GM13977 (cell line): ENCODE measurements at regions not wholly inside any gene's neighbourhood (a gene's known extent, or its start where the extent isn't known, plus 50 kb on each side); places are given as distances from the start of the nearest gene placed in this dataset.
A peak's percentile ranks its signal among the peaks of the same experiment; 100 is the strongest.
"Not testable (repeated sequence)": the region's sequence is repeated elsewhere in the genome, so short reads cannot be mapped to it uniquely, and the experiment has no call there.

Source experiments
- DNase-seq: peaks from one replicate; pipeline ENCODE4 v3.0.0; 2012; ENCODE audit warnings: low spot score
- in situ Hi-C: fragments of 300-500 bp; cut with MboI; formaldehyde crosslinking; loops from one replicate; pipeline ENCODE4 v1.12.0; 2022; ENCODE audit warnings: low sequenced_read_pairs, low pct_unique_long_range_greater_than_20kb, mixed read lengths, inconsistent platforms; ENCODE audit not compliant: unreplicated experiment
- TF ChIP-seq, protein P1 (sequence below): IDR thresholded peaks from 2 replicates; pipeline ENCODE4 v1.5.1; 2012; ENCODE audit warnings: mild to moderate bottlenecking, control low read depth; ENCODE audit not compliant: insufficient read depth; ENCODE audit errors: extremely low read depth, missing control alignments

DNA sequence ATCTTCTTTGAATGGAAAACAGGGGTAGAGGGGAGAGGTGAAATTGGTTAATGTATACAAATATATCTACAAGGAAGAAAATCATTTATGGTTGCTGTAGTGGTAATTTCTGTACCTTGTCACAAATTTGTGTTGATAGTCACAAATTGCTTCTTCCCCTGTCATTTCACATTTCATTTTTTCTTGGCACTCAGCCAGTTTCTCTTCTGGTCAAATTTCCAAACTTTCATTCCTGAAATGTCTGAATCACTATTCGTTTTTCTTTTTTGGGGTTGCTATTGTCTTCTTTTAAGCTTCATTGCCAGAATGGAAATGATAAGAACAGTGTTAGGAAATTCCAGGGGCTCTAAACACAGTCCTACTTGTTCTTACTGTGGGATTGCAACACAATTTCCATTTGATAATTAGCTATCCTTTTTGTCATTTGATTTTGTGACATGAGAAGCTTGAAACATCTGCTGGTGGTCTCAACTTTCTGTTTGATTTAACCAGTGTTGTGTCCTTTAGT lies 136.0 kb upstream of the GCFC2 start:
- TF ChIP-seq, protein P1, sequence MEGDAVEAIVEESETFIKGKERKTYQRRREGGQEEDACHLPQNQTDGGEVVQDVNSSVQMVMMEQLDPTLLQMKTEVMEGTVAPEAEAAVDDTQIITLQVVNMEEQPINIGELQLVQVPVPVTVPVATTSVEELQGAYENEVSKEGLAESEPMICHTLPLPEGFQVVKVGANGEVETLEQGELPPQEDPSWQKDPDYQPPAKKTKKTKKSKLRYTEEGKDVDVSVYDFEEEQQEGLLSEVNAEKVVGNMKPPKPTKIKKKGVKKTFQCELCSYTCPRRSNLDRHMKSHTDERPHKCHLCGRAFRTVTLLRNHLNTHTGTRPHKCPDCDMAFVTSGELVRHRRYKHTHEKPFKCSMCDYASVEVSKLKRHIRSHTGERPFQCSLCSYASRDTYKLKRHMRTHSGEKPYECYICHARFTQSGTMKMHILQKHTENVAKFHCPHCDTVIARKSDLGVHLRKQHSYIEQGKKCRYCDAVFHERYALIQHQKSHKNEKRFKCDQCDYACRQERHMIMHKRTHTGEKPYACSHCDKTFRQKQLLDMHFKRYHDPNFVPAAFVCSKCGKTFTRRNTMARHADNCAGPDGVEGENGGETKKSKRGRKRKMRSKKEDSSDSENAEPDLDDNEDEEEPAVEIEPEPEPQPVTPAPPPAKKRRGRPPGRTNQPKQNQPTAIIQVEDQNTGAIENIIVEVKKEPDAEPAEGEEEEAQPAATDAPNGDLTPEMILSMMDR, result no peak
- in situ Hi-C loops, result no loop called here
- DNase-seq, result no peak

DNA sequence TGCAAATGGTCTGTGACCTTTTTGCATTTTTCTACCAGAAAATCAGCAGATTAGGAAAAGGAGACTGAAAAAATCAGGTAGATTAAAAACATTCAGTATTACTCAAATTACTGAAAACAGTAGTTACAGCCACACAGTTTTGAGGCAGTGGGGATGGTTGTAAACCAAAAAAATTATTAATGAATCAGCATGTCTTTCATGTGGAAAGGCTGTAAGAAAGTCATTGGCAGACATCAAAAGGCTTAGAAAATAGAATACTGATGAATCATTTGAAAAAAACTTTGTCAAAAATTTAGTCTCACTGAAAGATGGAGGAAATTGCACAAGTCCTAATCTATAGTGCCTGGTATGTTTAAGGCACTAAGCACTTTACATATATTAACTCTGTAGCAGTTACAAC lies 133.9 kb upstream of the GCFC2 start:
- peak; percentile 17 for DNase-seq
- in situ Hi-C loops, result no loop called here
- TF ChIP-seq, protein P1, result no peak

DNA sequence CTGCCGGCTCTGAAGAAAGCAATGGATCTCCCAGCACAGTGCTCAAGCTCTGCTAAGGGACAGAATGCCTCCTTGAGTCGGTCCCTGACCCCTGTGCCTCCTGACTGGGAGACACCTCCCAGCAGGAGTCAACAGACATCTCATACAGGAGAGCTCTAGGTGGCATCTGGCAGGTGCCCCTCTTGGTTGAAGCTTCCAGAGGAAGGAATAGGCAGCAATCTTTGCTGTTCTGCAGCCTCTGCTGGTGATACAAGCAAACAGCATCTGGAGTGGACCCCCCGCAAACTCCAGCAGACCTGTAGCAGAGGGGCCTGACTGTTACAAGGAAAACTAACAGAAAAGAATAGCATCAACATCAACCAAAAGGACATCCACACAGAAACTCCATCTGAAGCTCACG lies 123.9 kb upstream of the GCFC2 start:
- in situ Hi-C loops, DNase-seq: not testable (repeated sequence)
- TF ChIP-seq, protein P1, result peak; percentile 9

DNA sequence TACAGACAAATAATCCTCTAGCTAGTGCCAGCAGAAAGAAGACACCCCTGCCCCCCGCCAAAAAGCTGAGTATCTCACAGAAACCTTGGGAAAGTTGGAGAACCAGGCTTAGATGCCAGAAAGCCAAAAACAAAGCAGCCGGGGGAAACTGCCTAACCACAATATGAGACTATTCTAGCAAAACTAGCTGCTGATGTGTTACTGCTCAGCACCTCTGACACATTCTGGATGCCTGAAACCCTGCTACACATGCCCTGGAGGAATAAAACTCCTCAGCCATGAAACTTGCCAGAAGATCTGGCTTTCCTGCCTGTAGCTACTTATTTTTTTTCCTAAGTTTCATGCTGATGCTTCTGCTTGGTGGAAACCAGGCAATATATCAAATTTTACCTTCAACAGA lies 122.7 kb upstream of the GCFC2 start:
- TF ChIP-seq, protein P1, result no peak
- no peak for DNase-seq
- in situ Hi-C loops, result no loop called here

DNA sequence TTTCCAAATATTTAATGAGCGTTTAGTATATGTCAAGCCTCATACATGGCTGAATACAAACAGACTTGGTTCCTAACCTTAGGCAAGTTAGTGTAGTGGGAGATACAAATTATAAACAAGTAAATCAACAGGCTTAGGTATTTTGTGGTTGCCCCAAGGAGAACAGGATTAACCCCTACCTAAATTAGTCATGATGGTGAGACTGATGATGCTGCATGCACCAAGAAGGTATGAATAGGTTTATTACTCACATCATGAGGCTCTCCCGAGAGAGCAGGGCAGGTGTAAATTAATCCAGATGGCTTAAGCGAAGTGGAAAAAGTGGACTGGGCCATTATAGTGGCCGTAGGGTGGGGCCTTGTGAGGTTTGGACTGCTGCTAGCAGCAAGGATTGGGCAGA lies 118.1 kb upstream of the GCFC2 start:
- TF ChIP-seq, protein P1, result no peak
- in situ Hi-C loops, result no loop called here
- DNase-seq, result no peak

DNA sequence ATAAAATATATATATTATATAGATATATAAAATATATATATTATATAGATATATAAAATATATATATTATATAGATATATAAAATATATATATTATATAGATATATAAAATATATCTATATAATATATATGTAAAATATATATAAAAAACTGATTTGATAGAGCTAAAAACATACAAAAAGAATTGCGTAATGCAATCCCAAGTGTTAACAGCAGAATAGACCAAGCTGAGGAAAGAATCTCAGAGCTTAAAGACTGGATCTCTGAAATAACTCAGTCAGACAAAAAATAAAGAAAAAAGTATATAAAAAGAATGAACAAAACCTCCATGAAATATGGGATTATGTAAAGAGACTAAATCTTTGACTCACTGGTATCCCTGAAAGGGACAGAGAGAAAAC lies 112.8 kb upstream of the GCFC2 start:
- DNase-seq, in situ Hi-C loops: not testable (repeated sequence)

DNA sequence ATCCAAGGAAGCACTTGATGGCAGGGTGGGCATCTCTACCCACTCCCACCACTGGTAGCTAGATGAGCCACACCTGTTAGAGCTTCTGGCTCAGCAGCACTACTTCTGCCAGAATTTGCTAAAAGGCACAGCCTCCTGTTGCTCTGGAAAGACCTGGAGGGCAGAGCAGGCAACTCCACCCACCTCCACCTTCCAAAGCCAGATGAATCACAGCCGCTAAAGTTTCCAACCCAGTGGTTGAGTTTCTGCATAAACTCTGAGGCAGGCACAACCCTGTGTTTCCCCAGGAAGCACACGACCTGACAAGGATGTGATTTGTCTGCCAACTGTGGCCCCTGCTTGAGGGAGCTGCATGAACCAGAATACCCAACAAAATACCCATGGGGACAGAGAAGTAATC lies 111.6 kb upstream of the GCFC2 start:
- DNase-seq, result no peak
- in situ Hi-C loops, result no loop called here
- TF ChIP-seq, protein P1, result no peak
